HG02885 (cell line): ENCODE measurements at regions not wholly inside any gene's neighbourhood (a gene's known extent, or its start where the extent isn't known, plus 50 kb on each side); places are given as distances from the start of the nearest gene placed in this dataset.
"Not testable (repeated sequence)": the region's sequence is repeated elsewhere in the genome, so short reads cannot be mapped to it uniquely, and the experiment has no call there.

Experiments
- ATAC-seq: cut with Tn5 transposase; IDR thresholded peaks from one replicate; pipeline ENCODE4 v1.9.1; 2021; ENCODE audit warnings: mild to moderate bottlenecking; ENCODE audit not compliant: unreplicated experiment, poor library complexity

- not testable (repeated sequence) for ATAC-seq
Measured at GRCh38 chr9:22508354-22508753, 61.7 kb downstream of the DMRTA1 start.

GRCh38 chr9:22508790-22509189 is 62.2 kb downstream of the DMRTA1 start:
- no peak for ATAC-seq

GRCh38 chr9:22512495-22512894 is 65.9 kb downstream of the DMRTA1 start:
- ATAC-seq: no peak

GRCh38 chr9:22514871-22515270 is 68.2 kb downstream of the DMRTA1 start:
- ATAC-seq: no peak

- ATAC-seq: no peak
Measured at GRCh38 chr9:22522206-22522740, 75.6 kb downstream of the DMRTA1 start.

GRCh38 chr9:22528485-22528884 is 81.9 kb downstream of the DMRTA1 start:
- ATAC-seq: no peak

- ATAC-seq: no peak
Measured at GRCh38 chr9:22529426-22530199, 83.0 kb downstream of the DMRTA1 start.

- ATAC-seq: no peak
Measured at GRCh38 chr9:22535780-22536179, 89.2 kb downstream of the DMRTA1 start.

GRCh38 chr9:22537721-22538120 is 91.1 kb downstream of the DMRTA1 start:
- no peak for ATAC-seq

GRCh38 chr9:22548625-22549024 is 102.0 kb downstream of the DMRTA1 start:
- ATAC-seq: no peak

GRCh38 chr9:22574740-22575139 is 128.1 kb downstream of the DMRTA1 start:
- no peak for ATAC-seq

GRCh38 chr9:22580788-22581187 is 134.2 kb downstream of the DMRTA1 start:
- ATAC-seq: no peak

- ATAC-seq: no peak
Measured at GRCh38 chr9:22582221-22582620, 135.6 kb downstream of the DMRTA1 start.

- ATAC-seq: no peak
Measured at GRCh38 chr9:22588918-22589317, 142.3 kb downstream of the DMRTA1 start.

GRCh38 chr9:22590336-22591033 is 143.9 kb downstream of the DMRTA1 start:
- no peak for ATAC-seq

- ATAC-seq: no peak
Measured at GRCh38 chr9:22595805-22596204, 149.2 kb downstream of the DMRTA1 start.

- no peak for ATAC-seq
Measured at GRCh38 chr9:22617156-22617555, 170.5 kb downstream of the DMRTA1 start.

- no peak for ATAC-seq
Measured at GRCh38 chr9:22622815-22623214, 176.2 kb downstream of the DMRTA1 start.

- ATAC-seq: no peak
Measured at GRCh38 chr9:22623236-22623635, 176.6 kb downstream of the DMRTA1 start.

GRCh38 chr9:22625540-22625939 is 178.9 kb downstream of the DMRTA1 start:
- ATAC-seq: no peak

GRCh38 chr9:22643541-22643940 is 196.9 kb downstream of the DMRTA1 start:
- ATAC-seq: no peak

GRCh38 chr9:22645893-22646292 is 199.3 kb downstream of the DMRTA1 start:
- no peak for ATAC-seq
